Vagina (tissue), 2 donors: ENCODE measurements at regions not wholly inside any gene's neighbourhood (a gene's known extent, or its start where the extent isn't known, plus 50 kb on each side); places are given as distances from the start of the nearest gene placed in this dataset.

ENCODE experiments used
- DNase-seq, 2 donors: peaks; one replicate each; pipeline ENCODE4 v3.0.0-alpha.2; 2017; ENCODE audit errors: extremely low spot score in 2 of 2
- H3K27ac ChIP-seq: fragments of 200-600 bp; sonication (generic); one replicate; pipeline ENCODE4 v1.5.1; 2019
- H3K27me3 ChIP-seq: fragments of 200-600 bp; sonication (generic); one replicate; pipeline ENCODE4 v1.5.1; 2019
- H3K36me3 ChIP-seq, 2 donors: fragments of 200-600 bp; sonication (generic); one replicate each; pipeline ENCODE4 v1.5.1; 2017 to 2019
- H3K4me1 ChIP-seq: fragments of 200-600 bp; sonication (generic); one replicate; pipeline ENCODE4 v1.5.1; 2019
- H3K4me3 ChIP-seq, 2 donors: fragments of 200-600 bp; sonication (generic); 1 replicate in 1 of 2; 2 replicates in 1 of 2; pipeline ENCODE4 v1.5.1; 2016 to 2019
- H3K9me3 ChIP-seq: fragments of 200-600 bp; sonication (generic); one replicate; pipeline ENCODE4 v1.5.1; 2019
- POLR2A ChIP-seq, 2 donors: fragments of 450-650 bp; IDR thresholded peaks; one replicate each; pipeline ENCODE4 v1.6.1; 2017; ENCODE audit warnings: antibody characterized with exemption in 2 of 2, mild to moderate bottlenecking in 2 of 2, moderate library complexity in 2 of 2
- POLR2AphosphoS5 ChIP-seq, 2 donors: sonication (generic); formaldehyde crosslinking; IDR thresholded peaks; one replicate each; pipeline ENCODE4 v1.9.0; 2017; ENCODE audit warnings: antibody characterized with exemption in 2 of 2, mild to moderate bottlenecking in 2 of 2, low read depth in 1 of 2; ENCODE audit not compliant: insufficient read depth in 1 of 2
- intact Hi-C: fragments of 100-400 bp; cut with DNase I; formaldehyde crosslinking; loops from one replicate; pipeline ENCODE4 v1.15.1; 2023
- TF ChIP-seq, protein P1 (sequence below), 3 experiments: fragments of 450-650 bp in 2 of 3; fragments of 200-600 bp in 1 of 3; sonication (generic) in 1 of 3; IDR thresholded peaks; one replicate each; pipeline ENCODE4 v1.5.1; 2017 to 2019; ENCODE audit warnings: antibody characterized with exemption in 3 of 3, mild to moderate bottlenecking in 2 of 3, moderate library complexity in 2 of 3

DNA sequence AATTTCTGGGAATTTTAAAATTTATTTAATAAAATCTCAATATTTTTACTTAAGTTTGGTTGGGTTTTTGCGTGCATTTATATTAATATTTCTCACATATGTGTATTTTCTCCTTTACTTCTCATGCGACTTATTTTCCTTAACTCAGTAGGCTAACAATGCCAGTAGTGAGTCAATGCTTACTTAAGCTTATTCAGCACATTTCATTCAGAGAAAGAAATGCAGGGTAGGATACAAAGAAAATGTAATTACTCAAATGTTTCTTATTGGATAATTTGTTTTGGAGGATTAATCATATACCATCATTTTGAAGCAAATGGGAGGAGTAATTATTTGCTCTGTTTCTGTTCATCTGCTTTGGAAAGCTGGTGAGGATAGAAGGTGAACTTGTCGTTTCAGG lies 623.5 kb downstream of the POM121L12 start:
- no peak for TF ChIP-seq POLR2A (IDR thresholded peaks at IDR 0.05)
- TF ChIP-seq, protein P1, sequence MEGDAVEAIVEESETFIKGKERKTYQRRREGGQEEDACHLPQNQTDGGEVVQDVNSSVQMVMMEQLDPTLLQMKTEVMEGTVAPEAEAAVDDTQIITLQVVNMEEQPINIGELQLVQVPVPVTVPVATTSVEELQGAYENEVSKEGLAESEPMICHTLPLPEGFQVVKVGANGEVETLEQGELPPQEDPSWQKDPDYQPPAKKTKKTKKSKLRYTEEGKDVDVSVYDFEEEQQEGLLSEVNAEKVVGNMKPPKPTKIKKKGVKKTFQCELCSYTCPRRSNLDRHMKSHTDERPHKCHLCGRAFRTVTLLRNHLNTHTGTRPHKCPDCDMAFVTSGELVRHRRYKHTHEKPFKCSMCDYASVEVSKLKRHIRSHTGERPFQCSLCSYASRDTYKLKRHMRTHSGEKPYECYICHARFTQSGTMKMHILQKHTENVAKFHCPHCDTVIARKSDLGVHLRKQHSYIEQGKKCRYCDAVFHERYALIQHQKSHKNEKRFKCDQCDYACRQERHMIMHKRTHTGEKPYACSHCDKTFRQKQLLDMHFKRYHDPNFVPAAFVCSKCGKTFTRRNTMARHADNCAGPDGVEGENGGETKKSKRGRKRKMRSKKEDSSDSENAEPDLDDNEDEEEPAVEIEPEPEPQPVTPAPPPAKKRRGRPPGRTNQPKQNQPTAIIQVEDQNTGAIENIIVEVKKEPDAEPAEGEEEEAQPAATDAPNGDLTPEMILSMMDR (IDR thresholded peaks at IDR 0.05): no peak
- TF ChIP-seq POLR2AphosphoS5 (IDR thresholded peaks at IDR 0.05; ENCODE audit: insufficient read depth in 1 of 2, low read depth in 1 of 2): no peak
- DNase-seq: no peak
- Histone ChIP-seq H3K4me1 (no peaks in the 10 kb centered on the region), H3K36me3 (no peaks in the 10 kb centered on the region), H3K27ac (no peak overlapping the region), H3K4me3 (no peak overlapping the region), H3K9me3 (no peaks in the 10 kb centered on the region), H3K27me3 (no peaks in the 10 kb centered on the region)
- intact Hi-C loops: no loop called here

DNA sequence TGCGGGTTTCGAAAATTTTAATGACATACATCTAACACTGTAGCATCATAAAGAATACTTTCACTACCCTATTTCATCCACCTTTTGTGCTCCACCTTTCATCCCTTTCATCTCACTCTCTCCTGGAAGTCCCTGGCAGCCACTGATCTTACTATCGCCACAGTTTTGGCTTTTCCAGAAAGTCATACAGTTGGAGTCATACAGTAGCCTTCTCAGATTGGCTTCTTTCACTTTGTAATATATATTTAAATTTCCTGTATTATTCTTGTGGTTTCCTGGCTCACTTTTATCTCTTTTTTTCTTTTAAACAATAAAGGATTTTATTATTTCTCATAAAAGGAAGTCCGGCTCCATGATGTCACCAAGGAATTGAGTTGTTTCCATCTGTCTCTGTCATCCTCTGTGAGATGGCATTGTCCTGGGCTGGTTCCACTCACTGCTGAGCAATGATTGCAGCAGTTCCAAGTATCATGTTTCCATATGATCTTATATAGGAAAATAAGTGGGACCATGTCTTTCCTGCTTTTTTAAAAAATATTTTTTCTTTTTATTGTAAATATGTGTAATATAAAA lies 626.3 kb downstream of the POM121L12 start:
- Histone ChIP-seq H3K4me1 (no peaks in the 10 kb centered on the region), H3K9me3 (no peaks in the 10 kb centered on the region), H3K36me3 (no peaks in the 10 kb centered on the region), H3K27me3 (no peaks in the 10 kb centered on the region), H3K27ac (no peak overlapping the region), H3K4me3 (no peak overlapping the region)
- no peak for DNase-seq
- intact Hi-C loops: no loop called here
- TF ChIP-seq POLR2A (IDR thresholded peaks at IDR 0.05) (no peak), POLR2AphosphoS5 (IDR thresholded peaks at IDR 0.05; ENCODE audit: insufficient read depth in 1 of 2, low read depth in 1 of 2) (no peak)
- TF ChIP-seq, protein P1 (IDR thresholded peaks at IDR 0.05): no peak

DNA sequence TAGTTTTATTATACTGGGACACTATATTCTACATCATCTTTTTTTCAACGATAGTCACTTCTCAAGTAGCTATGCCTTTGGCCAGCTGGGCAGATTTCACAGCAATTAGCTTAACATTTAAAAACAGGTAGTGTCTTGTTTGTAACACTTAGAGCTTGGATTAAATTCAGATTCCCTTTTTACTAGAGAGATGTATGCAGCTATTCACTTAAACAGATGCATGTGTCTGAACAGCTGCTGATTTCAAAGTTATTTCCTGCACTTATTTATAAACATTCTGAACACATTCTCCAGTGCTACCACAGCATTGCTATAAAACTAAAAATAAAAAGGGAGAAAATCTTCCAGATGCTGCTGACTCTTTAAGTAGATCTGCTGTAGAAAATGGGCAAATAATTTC lies 637.2 kb downstream of the POM121L12 start:
- Histone ChIP-seq H3K27ac (no peak overlapping the region), H3K27me3 (no peaks in the 10 kb centered on the region), H3K36me3 (no peaks in the 10 kb centered on the region), H3K4me3 (no peak overlapping the region), H3K4me1 (no peaks in the 10 kb centered on the region), H3K9me3 (no peaks in the 10 kb centered on the region)
- TF ChIP-seq, protein P1 (IDR thresholded peaks at IDR 0.05): no peak
- TF ChIP-seq POLR2AphosphoS5 (IDR thresholded peaks at IDR 0.05; ENCODE audit: insufficient read depth in 1 of 2, low read depth in 1 of 2) (no peak), POLR2A (IDR thresholded peaks at IDR 0.05) (no peak)
- DNase-seq: no peak
- intact Hi-C loops: no loop called here

DNA sequence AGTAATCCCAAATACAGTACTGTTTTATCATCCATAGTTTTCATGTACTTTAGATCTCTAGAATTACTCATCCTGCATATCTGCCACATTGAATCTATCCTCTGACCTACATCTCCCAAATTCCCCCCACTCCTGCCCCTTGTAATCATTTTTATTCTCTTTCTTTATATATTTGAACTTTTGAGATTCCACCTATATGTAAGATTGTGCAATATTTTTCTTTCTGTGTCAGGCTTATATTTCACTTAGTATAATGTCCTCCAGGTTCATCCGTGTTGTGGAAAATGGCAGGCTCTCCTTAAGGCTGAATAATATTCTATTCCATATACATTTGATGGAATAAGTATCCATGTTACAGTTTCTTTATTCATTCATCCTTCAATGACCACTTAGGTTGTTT lies 640.4 kb downstream of the POM121L12 start:
- intact Hi-C loops: no loop called here
- TF ChIP-seq POLR2AphosphoS5 (IDR thresholded peaks at IDR 0.05; ENCODE audit: insufficient read depth in 1 of 2, low read depth in 1 of 2) (no peak), POLR2A (IDR thresholded peaks at IDR 0.05) (no peak)
- TF ChIP-seq, protein P1 (IDR thresholded peaks at IDR 0.05): no peak
- Histone ChIP-seq H3K9me3 (no peaks in the 10 kb centered on the region), H3K4me3 (no peak overlapping the region), H3K4me1 (no peaks in the 10 kb centered on the region), H3K36me3 (no peaks in the 10 kb centered on the region), H3K27ac (no peak overlapping the region), H3K27me3 (no peaks in the 10 kb centered on the region)
- DNase-seq: no peak

DNA sequence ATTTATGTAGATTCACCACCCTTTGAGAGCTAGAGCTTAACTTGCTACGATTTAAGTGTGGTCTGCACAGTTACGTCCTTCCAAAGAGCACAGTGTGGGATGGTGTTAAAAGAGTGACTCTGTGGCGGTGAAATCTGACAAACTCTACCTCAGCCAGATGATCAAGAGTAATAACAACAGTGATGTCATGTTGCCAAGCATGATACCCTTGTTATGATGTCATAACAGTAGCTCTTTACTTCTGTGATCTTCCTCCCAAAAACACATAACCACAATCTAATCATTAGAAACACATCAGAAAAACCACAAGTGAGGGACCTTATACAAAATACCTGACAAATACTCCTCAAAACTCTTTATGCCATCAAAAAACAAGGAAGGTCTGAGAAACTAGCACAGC lies 649.3 kb downstream of the POM121L12 start:
- Histone ChIP-seq H3K27ac (no peak overlapping the region), H3K36me3 (no peaks in the 10 kb centered on the region), H3K9me3 (no peaks in the 10 kb centered on the region), H3K4me1 (no peaks in the 10 kb centered on the region), H3K27me3 (no peaks in the 10 kb centered on the region), H3K4me3 (no peak overlapping the region)
- DNase-seq: no peak
- intact Hi-C loops: no loop called here
- no peak for TF ChIP-seq POLR2AphosphoS5 (IDR thresholded peaks at IDR 0.05; ENCODE audit: insufficient read depth in 1 of 2, low read depth in 1 of 2)
